HG03432 (cell line): ENCODE measurements at regions not wholly inside any gene's neighbourhood (a gene's known extent, or its start where the extent isn't known, plus 50 kb on each side); places are given as distances from the start of the nearest gene placed in this dataset.
A peak's percentile ranks its signal among the peaks of the same experiment; 100 is the strongest.
"Not testable (repeated sequence)": the region's sequence is repeated elsewhere in the genome, so short reads cannot be mapped to it uniquely, and the experiment has no call there.

Experiments used
- ATAC-seq: cut with Tn5 transposase; IDR thresholded peaks from one replicate; pipeline ENCODE4 v1.9.1; 2021; ENCODE audit warnings: mild to moderate bottlenecking, moderate library complexity; ENCODE audit not compliant: unreplicated experiment

GRCh38 chr4:123209436-123209835 is 187.2 kb upstream of the SPRY1 start:
- no peak for ATAC-seq

GRCh38 chr4:123215536-123215935 is 181.1 kb upstream of the SPRY1 start:
- ATAC-seq, result no peak

GRCh38 chr4:123216543-123216942 is 180.1 kb upstream of the SPRY1 start:
- no peak for ATAC-seq

GRCh38 chr4:123216946-123217345 is 179.6 kb upstream of the SPRY1 start:
- no peak for ATAC-seq

- no peak for ATAC-seq
These were observed 178.9 kb upstream of the SPRY1 start for GRCh38 chr4:123217664-123218063.

- no peak for ATAC-seq
These were observed 177.6 kb upstream of the SPRY1 start for GRCh38 chr4:123218981-123219380.

- no peak for ATAC-seq
These were observed 167.3 kb upstream of the SPRY1 start for GRCh38 chr4:123229286-123229685.

- ATAC-seq, result no peak
These were observed 166.5 kb upstream of the SPRY1 start for GRCh38 chr4:123230061-123230460.

- ATAC-seq, result no peak
These were observed 164.2 kb upstream of the SPRY1 start for GRCh38 chr4:123232439-123232838.

- no peak for ATAC-seq
These were observed 163.3 kb upstream of the SPRY1 start for GRCh38 chr4:123233136-123233768.

- ATAC-seq, result no peak
These were observed 161.6 kb upstream of the SPRY1 start for GRCh38 chr4:123234955-123235354.

GRCh38 chr4:123235431-123235830 is 161.2 kb upstream of the SPRY1 start:
- ATAC-seq, result no peak

- no peak for ATAC-seq
These were observed 160.0 kb upstream of the SPRY1 start for GRCh38 chr4:123236606-123237005.

- not testable (repeated sequence) for ATAC-seq
These were observed 156.3 kb upstream of the SPRY1 start for GRCh38 chr4:123240286-123240685.

- ATAC-seq, result not testable (repeated sequence)
These were observed 153.4 kb upstream of the SPRY1 start for GRCh38 chr4:123243220-123243619.

- peak; percentile 78 for ATAC-seq
These were observed 152.5 kb upstream of the SPRY1 start for GRCh38 chr4:123244137-123244536.

GRCh38 chr4:123246085-123246484 is 150.5 kb upstream of the SPRY1 start:
- peak; percentile 54 for ATAC-seq

- no peak for ATAC-seq
These were observed 148.4 kb upstream of the SPRY1 start for GRCh38 chr4:123248085-123248659.

- no peak for ATAC-seq
These were observed 146.8 kb upstream of the SPRY1 start for GRCh38 chr4:123249821-123250220.

GRCh38 chr4:123250843-123251242 is 145.8 kb upstream of the SPRY1 start:
- ATAC-seq, result no peak

GRCh38 chr4:123255971-123256370 is 140.6 kb upstream of the SPRY1 start:
- ATAC-seq, result no peak

GRCh38 chr4:123256901-123257300 is 139.7 kb upstream of the SPRY1 start:
- ATAC-seq, result no peak

GRCh38 chr4:123257591-123257990 is 139.0 kb upstream of the SPRY1 start:
- no peak for ATAC-seq
